Fibroblast of the aortic adventitia (primary cell): ENCODE measurements at regions not wholly inside any gene's neighbourhood (a gene's known extent, or its start where the extent isn't known, plus 50 kb on each side); places are given as distances from the start of the nearest gene placed in this dataset.

Experiments
- DNase-seq: peaks from one replicate; pipeline ENCODE4 v3.0.0-alpha.2; 2010; ENCODE audit warnings: low read depth
- H3K4me3 ChIP-seq: 2 replicates; pipeline ENCODE4 v1.5.1; 2011; ENCODE audit warnings: low read depth, mild to moderate bottlenecking, control low read depth, low read length, moderate library complexity
- CTCF ChIP-seq: IDR thresholded peaks from 2 replicates; pipeline ENCODE4 v1.5.1; 2011; ENCODE audit warnings: mild to moderate bottlenecking, low read length, control low read depth, inconsistent platforms; ENCODE audit not compliant: insufficient read depth

- TF ChIP-seq CTCF: no peak
- no peak for DNase-seq
- H3K4me3 ChIP-seq: no peak overlapping the region
Measured at GRCh38 chr3:40613306-40613705, 88.5 kb downstream of the ZNF621 start.

GRCh38 chr3:40615110-40615915, 90.6 kb downstream of the ZNF621 start:
- no peak for DNase-seq
- H3K4me3 ChIP-seq: no peak overlapping the region
- no peak for TF ChIP-seq CTCF

- no peak for DNase-seq
- no peak overlapping the region for H3K4me3 ChIP-seq
- TF ChIP-seq CTCF: no peak
Measured at GRCh38 chr3:40615918-40616819, 91.4 kb downstream of the ZNF621 start.

GRCh38 chr3:40617084-40617483, 92.3 kb downstream of the ZNF621 start:
- H3K4me3 ChIP-seq: no peak overlapping the region
- no peak for TF ChIP-seq CTCF
- no peak for DNase-seq

- no peak for DNase-seq
- no peak overlapping the region for H3K4me3 ChIP-seq
- TF ChIP-seq CTCF: no peak
Measured at GRCh38 chr3:40618158-40618557, 93.4 kb downstream of the ZNF621 start.

- TF ChIP-seq CTCF: no peak
- H3K4me3 ChIP-seq: no peak overlapping the region
- DNase-seq: no peak
Measured at GRCh38 chr3:40620151-40620550, 95.4 kb downstream of the ZNF621 start.
